ENCODE measurements at regions not wholly inside any gene's neighbourhood (a gene's known extent, or its start where the extent isn't known, plus 50 kb on each side); places are given as distances from the start of the nearest gene placed in this dataset.

DNA sequence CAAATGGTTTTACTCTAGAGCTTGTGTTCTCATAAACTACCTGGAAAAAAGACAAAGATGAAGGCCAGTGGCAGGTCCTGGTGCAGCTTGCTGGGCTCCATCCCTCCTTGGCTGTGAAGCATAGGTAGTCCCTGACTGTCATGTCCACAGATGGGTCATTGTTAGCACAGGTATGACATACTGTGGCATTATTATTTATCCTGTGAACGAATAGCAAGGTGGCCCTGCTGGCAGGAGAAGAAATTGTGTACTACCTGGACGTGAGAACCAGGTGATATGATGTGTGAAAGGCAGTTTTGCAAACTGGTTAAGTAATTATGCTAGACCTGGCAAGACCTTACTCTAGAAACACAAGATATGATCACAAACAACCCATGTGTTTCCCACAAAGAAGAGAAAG is 63.9 kb downstream of the CCDC71L start:
- H3K4me3 ChIP-seq = no peak overlapping the region
- ATAC-seq (no peak), DNase-seq (no peak)
- no peaks in the 10 kb centered on the region for H3K9me3 ChIP-seq
- no peak overlapping the region for H3K27ac ChIP-seq
- 69 to 79% (median 71%) methylated on average over 2 of the region's 2 CpGs for WGBS, 3 donors
- H3K4me1 ChIP-seq = no peaks in the 10 kb centered on the region
- peaks cover 0 to 5% (median 0%) of the 10 kb centered on the region in 3 donors for H3K27me3 ChIP-seq (ENCODE audit: insufficient read depth in 3 of 3, low read length in 2 of 3)
- intact Hi-C loops (cut with DNase I) = no loop called here
- H3K36me3 ChIP-seq (ENCODE audit: insufficient read depth in 1 of 2, low read depth in 1 of 2) = no peaks in the 10 kb centered on the region
- TF ChIP-seq CTCF (IDR thresholded peaks at IDR 0.05) = no peak

- TF ChIP-seq CTCF (IDR thresholded peaks at IDR 0.05) = no peak
- H3K36me3 ChIP-seq (ENCODE audit: insufficient read depth in 1 of 2, low read depth in 1 of 2) = no peaks in the 10 kb centered on the region
- peaks cover 0 to 5% (median 0%) of the 10 kb centered on the region in 3 donors for H3K27me3 ChIP-seq (ENCODE audit: insufficient read depth in 3 of 3, low read length in 2 of 3)
- no peak overlapping the region for H3K4me3 ChIP-seq
- H3K4me1 ChIP-seq = no peaks in the 10 kb centered on the region
- no peaks in the 10 kb centered on the region for H3K9me3 ChIP-seq
- no peak for ATAC-seq
- WGBS, 3 donors = 87 to 88% (median 88%) methylated on average over 3 of the region's 3 CpGs
- intact Hi-C loops (cut with DNase I) = no loop called here
- H3K27ac ChIP-seq = no peak overlapping the region
- DNase-seq = no peak
Observed at GRCh38 chr7:106595922-106596321, 65.0 kb downstream of the CCDC71L start.

DNA sequence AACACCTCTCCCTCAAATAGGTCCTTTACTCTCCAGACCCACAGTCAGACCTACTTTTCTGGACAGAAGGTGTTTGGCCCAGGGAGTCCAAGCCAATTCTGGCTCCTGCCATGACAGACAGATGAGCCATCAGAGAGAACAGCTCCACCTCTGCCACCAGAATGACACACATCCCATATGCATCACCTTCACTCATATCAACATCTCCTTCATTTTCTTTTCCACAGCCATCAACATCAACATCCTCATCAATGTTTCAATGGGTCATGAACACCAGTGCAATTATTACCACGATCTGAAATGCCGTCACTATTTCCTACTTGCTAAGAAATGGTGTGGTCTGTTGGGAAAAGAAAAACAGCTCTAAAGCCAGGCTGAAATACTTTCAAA is 67.9 kb downstream of the CCDC71L start:
- no peak overlapping the region for H3K27ac ChIP-seq
- no peak overlapping the region for H3K4me3 ChIP-seq
- no peaks in the 10 kb centered on the region for H3K4me1 ChIP-seq
- no peak for DNase-seq
- WGBS, 3 donors = 87 to 92% (median 88%) methylated on average over 2 of the region's 2 CpGs
- no peaks in the 10 kb centered on the region for H3K36me3 ChIP-seq (ENCODE audit: insufficient read depth in 1 of 2, low read depth in 1 of 2)
- H3K9me3 ChIP-seq = no peaks in the 10 kb centered on the region
- no peak for ATAC-seq
- intact Hi-C loops (cut with DNase I) = no loop called here
- TF ChIP-seq CTCF (IDR thresholded peaks at IDR 0.05) = no peak
- no peaks in the 10 kb centered on the region for H3K27me3 ChIP-seq (ENCODE audit: insufficient read depth in 3 of 3, low read length in 2 of 3)

- H3K4me1 ChIP-seq = no peaks in the 10 kb centered on the region
- H3K4me3 ChIP-seq = no peak overlapping the region
- H3K9me3 ChIP-seq = no peaks in the 10 kb centered on the region
- DNase-seq (no peak), ATAC-seq (no peak)
- H3K36me3 ChIP-seq (ENCODE audit: insufficient read depth in 1 of 2, low read depth in 1 of 2) = no peaks in the 10 kb centered on the region
- intact Hi-C loops (cut with DNase I) = no loop called here
- TF ChIP-seq CTCF (IDR thresholded peaks at IDR 0.05) = no peak
- H3K27ac ChIP-seq = no peak overlapping the region
- H3K27me3 ChIP-seq (ENCODE audit: insufficient read depth in 3 of 3, low read length in 2 of 3) = no peaks in the 10 kb centered on the region
- 16 to 29% (median 17%) methylated on average over 1 of the region's 1 CpG for WGBS, 3 donors
Observed at GRCh38 chr7:106592282-106593027, 68.5 kb downstream of the CCDC71L start.

GRCh38 chr7:106591146-106591545 is 69.8 kb downstream of the CCDC71L start:
- Histone ChIP-seq H3K4me3 (no peak overlapping the region), H3K9me3 (no peaks in the 10 kb centered on the region), H3K36me3 (ENCODE audit: insufficient read depth in 1 of 2, low read depth in 1 of 2) (no peaks in the 10 kb centered on the region), H3K4me1 (no peaks in the 10 kb centered on the region), H3K27me3 (ENCODE audit: insufficient read depth in 3 of 3, low read length in 2 of 3) (no peaks in the 10 kb centered on the region), H3K27ac (no peak overlapping the region)
- WGBS, 3 donors = 94 to 96% (median 95%) methylated on average over 4 of the region's 4 CpGs
- intact Hi-C loops (cut with DNase I) = no loop called here
- ATAC-seq = no peak
- DNase-seq = no peak
- no peak for TF ChIP-seq CTCF (IDR thresholded peaks at IDR 0.05)
